GM12864 (cell line): ENCODE measurements at regions not wholly inside any gene's neighbourhood (a gene's known extent, or its start where the extent isn't known, plus 50 kb on each side); places are given as distances from the start of the nearest gene placed in this dataset.
"Not testable (repeated sequence)": the region's sequence is repeated elsewhere in the genome, so short reads cannot be mapped to it uniquely, and the experiment has no call there.

Experiments used
- DNase-seq: peaks from one replicate; pipeline ENCODE4 v3.0.0-alpha.2; 2011; ENCODE audit warnings: low read depth
- H3K4me3 ChIP-seq: 2 replicates; pipeline ENCODE4 v1.5.1; 2011; ENCODE audit warnings: mild to moderate bottlenecking, low read depth, low read length, control low read depth
- TF ChIP-seq, protein P1 (sequence below): IDR thresholded peaks from 2 replicates; pipeline ENCODE4 v1.5.1; 2011; ENCODE audit warnings: low read depth, mild to moderate bottlenecking, moderate library complexity, low read length, control low read depth, inconsistent platforms; ENCODE audit errors: missing control alignments

- DNase-seq: no peak
- TF ChIP-seq, protein P1, sequence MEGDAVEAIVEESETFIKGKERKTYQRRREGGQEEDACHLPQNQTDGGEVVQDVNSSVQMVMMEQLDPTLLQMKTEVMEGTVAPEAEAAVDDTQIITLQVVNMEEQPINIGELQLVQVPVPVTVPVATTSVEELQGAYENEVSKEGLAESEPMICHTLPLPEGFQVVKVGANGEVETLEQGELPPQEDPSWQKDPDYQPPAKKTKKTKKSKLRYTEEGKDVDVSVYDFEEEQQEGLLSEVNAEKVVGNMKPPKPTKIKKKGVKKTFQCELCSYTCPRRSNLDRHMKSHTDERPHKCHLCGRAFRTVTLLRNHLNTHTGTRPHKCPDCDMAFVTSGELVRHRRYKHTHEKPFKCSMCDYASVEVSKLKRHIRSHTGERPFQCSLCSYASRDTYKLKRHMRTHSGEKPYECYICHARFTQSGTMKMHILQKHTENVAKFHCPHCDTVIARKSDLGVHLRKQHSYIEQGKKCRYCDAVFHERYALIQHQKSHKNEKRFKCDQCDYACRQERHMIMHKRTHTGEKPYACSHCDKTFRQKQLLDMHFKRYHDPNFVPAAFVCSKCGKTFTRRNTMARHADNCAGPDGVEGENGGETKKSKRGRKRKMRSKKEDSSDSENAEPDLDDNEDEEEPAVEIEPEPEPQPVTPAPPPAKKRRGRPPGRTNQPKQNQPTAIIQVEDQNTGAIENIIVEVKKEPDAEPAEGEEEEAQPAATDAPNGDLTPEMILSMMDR: no peak
- no peak overlapping the region for H3K4me3 ChIP-seq
Measured at GRCh38 chr17:79552824-79553223, 58.0 kb downstream of the RBFOX3 start.

- no peak for DNase-seq
- no peak overlapping the region for H3K4me3 ChIP-seq
- TF ChIP-seq, protein P1: no peak
Measured at GRCh38 chr17:79552405-79552804, 58.4 kb downstream of the RBFOX3 start.

DNA sequence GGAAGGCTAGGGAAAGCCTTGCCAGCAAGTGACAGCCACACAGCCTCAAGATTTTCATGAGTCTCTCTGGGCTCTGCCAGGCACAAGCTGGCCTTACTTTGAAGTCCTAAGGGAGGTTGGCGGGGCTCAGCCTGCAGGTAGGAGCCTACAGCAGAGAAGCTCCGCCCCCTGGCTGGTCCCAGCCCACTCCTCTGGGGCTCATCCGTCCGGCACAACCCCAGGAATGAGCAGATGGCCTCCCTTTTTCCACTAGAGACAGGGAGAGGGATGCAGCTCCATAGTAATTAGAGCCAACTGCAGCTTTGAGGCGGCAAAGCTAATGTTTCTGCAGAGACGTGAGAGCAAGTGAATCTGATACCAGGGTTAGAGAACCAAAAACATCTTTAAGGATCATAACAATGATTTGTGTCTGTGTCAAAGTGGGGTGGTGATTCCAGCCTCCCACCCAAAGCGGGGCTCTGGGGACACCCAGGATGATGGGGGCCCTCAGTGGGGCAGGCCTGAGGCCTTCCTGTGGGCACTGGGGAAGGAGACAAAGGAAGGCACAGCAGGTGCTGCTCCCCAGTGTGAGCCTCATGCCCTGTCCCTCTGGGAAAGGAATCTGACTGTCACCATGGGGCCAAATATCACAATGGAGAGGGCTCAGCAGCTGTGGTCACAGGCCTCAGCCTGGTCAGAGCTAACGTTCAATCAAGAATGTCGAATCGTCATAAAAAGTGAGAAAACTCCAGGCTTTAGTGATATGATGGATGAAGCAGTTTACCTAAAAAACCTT, 61.5 kb downstream of the RBFOX3 start:
- TF ChIP-seq, protein P1: no peak
- no peak for DNase-seq
- H3K4me3 ChIP-seq: no peak overlapping the region

DNA sequence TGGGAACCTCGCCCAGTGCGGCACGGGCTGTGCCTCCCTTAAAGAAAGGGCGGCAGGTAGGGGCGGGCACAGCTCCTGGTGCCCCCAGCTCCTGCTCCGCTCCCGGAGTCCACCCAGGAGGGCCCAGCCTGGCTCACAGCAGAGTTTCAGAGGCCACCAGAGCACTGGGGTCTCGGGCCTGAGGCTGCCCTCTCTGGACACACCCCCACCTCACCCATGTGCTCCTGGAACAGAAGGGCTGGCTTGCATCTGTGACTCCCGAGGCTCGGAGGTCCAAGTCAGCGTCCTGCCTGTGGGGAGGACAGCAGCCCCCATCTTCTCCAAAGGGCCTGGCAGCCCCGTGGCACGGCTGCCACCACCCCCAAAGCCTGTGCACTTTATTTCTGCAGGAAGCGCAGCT, 62.7 kb downstream of the RBFOX3 start:
- TF ChIP-seq, protein P1: no peak
- no peak overlapping the region for H3K4me3 ChIP-seq
- no peak for DNase-seq

- no peak for DNase-seq
- H3K4me3 ChIP-seq: no peak overlapping the region
- TF ChIP-seq, protein P1: no peak
Measured at GRCh38 chr17:79547586-79547985, 63.3 kb downstream of the RBFOX3 start.

DNA sequence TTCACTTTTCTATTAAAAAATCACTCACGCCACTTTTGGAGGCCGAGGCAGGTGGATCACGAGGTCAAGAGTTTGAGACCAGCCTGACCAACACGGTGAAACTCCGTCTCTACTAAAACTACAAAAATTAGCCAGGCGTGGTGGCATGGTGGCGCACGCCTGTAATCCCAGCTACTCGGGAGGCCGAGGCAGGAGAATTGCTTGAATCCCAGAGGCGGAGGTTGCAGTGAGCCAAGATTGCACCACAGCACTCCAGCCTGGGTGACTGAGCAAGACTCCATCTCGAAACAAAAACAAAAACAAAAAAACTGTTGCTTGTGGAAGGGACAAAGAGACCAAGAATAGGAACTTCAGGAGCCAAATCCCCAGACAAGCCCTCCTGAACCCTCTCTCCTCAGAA, 63.7 kb downstream of the RBFOX3 start:
- DNase-seq, H3K4me3 ChIP-seq: not testable (repeated sequence)

DNA sequence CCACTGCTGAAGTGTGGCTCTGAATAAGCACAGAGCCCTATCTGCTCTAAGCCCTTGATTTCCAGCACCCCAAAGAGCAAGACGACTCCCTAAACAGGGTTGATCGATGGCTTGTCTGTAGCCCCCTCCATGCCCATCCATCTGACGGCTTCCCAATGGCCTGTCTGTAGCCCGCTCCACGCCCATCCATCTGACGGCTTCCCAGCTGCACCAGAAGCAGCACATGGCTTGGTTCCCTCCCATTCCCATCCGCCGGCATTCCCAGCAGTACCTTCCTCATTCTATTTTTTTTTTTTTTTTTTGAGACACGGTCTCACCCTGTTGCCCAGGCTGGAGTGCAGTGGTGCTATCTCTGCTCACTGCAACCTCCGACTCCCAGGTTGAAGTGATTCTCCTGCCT, 64.5 kb downstream of the RBFOX3 start:
- TF ChIP-seq, protein P1: no peak
- H3K4me3 ChIP-seq: no peak overlapping the region
- DNase-seq: no peak
